COLO829 (cell line): ENCODE measurements at regions not wholly inside any gene's neighbourhood (a gene's known extent, or its start where the extent isn't known, plus 50 kb on each side); places are given as distances from the start of the nearest gene placed in this dataset.

Experiments used
- DNase-seq: peaks from one replicate; pipeline ENCODE4 v3.0.0; 2012; ENCODE audit warnings: low spot score

DNA sequence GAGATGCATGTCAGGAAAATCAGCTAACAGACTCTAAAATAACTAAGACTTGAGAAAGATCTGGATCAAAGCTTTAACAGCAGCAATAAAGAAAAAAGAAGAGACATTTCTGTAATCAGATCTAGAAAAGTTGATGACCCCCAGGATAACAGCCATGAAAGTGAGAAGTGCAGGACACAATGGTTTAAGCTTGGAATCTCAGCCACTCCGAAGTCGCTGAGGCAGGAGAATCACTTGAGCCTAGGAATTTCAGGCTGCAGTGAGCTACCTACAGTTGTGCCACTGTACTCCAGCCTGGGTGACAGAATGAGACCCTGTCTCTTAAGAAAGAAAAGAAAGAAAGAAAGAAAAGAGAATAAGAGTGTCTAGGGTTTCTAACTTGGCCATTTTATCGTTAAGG, 544.1 kb downstream of the CD83 start:
- no peak for DNase-seq

DNA sequence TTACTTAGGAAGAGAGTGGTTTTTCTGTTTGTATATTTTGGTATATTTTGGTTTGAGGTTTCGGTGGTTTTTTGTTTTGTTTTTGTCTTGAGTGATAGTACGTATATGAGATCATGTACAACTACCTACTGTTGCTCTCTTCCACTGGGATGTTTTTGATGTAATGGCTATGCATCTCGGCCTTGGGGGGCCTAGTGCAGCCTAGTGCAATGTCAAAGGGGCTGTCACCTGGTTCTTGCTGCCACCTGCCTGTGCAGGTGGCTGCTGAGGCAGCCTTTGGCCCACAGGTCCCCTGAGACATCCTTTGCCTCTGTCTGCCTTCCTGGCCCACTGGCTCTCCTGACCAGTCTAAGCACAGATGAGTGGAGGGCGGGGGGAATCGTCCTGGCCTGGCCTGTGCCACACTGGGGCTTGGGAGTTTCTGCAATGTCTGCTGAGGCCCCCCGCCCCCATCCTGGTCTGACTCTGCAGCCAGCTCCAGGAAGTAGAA, 546.6 kb downstream of the CD83 start:
- no peak for DNase-seq

GRCh38 chr6:14664621-14665315, 547.2 kb downstream of the CD83 start:
- DNase-seq: no peak

- no peak for DNase-seq
Observed at GRCh38 chr6:14665827-14666724, 548.5 kb downstream of the CD83 start.

GRCh38 chr6:14670806-14671205, 553.2 kb downstream of the CD83 start:
- no peak for DNase-seq

GRCh38 chr6:14671261-14671681, 553.7 kb downstream of the CD83 start:
- no peak for DNase-seq

- no peak for DNase-seq
Observed at GRCh38 chr6:14671937-14672336, 554.4 kb downstream of the CD83 start.

DNA sequence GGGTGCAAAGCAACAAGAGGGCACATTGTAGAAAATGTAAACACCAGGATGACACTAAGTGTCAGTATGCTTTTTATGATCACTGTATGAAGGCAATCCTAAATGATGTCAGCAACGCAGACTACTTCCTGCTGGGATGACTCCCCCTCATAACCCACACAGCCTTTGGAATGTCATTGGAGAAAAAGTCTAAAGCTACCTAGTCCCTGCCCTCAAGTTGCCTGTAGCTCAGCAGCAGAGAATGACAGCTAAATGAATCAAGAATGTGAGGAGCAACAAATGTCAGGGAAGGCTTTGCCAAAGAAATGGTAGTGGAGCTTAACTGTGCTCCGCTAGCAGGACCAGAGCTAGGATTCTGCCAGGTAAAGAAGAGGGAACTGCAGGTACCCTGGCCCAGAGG, 555.6 kb downstream of the CD83 start:
- no peak for DNase-seq

- DNase-seq: no peak
Observed at GRCh38 chr6:14674458-14674857, 556.9 kb downstream of the CD83 start.

DNA sequence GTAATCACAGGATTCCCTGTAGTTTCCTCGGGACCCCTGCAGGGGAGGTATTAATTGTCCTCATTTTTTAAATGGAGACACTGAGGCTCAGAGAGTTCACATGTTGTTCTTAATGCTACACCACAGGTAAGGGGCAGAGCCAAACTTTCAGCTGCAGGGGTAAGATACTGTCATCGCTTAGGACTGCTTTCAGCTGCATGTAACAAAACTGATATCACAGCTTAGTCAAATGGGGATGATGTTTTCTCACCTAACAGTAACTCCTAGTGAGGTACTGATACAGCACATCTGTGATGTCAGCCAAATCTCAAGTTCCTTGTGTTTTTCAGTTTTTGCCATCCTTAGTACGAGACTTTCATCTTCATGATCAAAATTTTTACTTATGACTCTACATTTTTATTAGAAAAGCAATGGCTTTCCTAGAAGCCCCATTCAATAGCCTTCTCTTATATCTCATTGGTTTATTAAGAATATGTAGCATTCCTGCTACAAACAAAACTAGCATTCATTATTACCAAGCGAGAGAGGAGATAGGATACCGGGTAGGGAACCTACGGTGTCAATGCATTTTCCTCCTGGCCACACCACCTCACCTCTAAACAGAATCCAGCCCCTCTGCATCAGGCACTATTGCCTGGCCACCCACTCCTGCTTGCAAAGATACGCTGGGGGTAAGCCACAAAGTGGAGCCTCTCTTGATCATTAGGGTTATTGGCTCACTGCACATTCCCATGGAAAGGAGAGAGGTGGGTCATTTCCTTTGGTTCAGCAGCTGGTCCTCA, 557.5 kb downstream of the CD83 start:
- DNase-seq: no peak

DNA sequence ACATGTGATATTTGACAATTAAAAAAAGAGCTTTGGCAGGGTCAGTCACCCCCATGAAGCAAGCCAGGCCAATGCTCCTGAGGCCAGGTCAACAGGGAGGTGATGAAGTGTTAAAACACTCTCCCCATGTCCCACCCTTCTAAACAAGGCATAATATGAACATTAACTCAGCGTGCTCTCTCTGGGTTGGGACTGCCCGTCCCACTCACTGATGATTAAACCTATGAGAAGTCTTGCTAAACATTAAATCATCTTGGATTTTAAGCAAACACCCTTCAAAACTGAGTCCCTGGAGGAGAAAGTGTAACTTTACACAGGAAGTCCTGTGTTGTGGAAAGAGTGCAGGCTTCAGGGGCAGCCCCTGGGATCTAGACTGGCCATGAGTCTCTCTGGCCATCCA, 558.5 kb downstream of the CD83 start:
- no peak for DNase-seq

DNA sequence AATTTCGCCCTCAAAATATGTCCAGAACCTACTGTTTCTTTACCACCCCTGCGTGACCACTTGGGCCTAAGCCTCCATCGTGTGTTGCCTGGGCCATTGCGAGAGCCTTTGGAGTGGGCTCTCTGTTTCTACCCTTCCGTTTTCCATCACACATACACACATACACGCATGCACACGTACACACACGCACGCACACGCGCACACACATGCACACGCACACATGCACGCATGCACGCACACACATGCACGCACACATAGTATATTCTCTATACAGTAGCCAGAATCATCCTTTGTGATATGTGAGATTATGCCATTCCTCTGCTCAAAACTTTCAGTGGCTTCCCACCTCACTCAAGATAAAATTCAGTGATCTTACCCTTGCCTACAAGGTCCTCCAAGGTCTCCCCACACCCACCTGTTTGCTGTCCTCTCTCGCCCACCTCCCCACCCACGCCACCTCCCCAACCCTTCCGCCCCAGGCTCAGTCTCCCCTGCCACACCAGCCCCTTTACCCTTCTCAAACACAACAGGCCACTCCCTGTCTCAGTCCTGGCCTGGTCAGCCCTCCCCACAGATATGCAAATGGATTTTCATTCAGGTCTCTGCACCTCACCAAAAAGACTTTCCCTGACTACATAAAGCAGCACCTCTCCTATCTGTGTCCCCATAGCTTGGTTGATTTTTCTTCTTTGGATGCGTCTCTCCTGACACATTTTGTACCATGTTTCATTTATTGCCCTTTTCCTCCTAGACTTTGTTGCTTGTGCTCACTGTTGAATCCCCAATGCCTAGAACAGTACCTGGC, 559.6 kb downstream of the CD83 start:
- no peak for DNase-seq

GRCh38 chr6:14681699-14682487, 564.0 kb upstream of the JARID2 start:
- no peak for DNase-seq

DNA sequence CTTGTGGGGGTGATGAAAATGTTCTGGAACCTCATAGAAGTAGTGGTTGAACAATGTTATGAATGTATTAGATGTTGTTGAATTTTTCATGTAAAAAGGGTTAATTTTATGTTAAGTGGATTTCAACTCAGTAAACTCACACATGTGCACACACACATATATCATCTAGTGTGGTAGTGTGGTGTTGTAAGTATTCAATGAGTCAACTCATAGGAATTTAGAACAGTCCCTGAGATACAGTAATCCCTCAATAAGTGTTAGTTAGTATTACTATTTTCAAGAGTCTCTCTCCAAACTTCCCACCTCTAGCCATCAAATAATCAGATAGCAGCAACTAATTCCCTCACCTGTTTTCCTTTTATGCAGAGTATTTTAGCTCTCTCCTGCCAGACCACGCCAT, 563.1 kb upstream of the JARID2 start:
- no peak for DNase-seq

DNA sequence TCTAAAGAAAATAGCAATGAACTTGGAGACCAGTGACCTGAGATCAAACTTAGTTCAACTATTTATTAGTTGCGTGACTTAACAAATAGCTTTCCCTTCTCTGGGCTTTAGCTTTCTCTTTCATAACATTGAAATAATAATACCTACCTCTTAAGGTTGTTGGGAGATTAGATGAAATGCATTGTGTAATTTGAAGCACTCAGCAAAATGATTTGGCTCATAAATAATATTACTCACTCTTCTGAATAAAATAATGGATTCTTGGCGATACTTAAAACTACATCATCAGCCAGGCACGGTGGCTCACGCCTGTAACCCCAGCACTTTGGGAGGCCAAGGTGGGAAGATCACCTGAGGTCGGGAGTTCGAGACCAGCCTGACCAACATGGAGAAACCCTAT, 556.2 kb upstream of the JARID2 start:
- no peak for DNase-seq

- no peak for DNase-seq
Observed at GRCh38 chr6:14690120-14691056, 555.5 kb upstream of the JARID2 start.

GRCh38 chr6:14692208-14692607, 553.7 kb upstream of the JARID2 start:
- DNase-seq: no peak

DNA sequence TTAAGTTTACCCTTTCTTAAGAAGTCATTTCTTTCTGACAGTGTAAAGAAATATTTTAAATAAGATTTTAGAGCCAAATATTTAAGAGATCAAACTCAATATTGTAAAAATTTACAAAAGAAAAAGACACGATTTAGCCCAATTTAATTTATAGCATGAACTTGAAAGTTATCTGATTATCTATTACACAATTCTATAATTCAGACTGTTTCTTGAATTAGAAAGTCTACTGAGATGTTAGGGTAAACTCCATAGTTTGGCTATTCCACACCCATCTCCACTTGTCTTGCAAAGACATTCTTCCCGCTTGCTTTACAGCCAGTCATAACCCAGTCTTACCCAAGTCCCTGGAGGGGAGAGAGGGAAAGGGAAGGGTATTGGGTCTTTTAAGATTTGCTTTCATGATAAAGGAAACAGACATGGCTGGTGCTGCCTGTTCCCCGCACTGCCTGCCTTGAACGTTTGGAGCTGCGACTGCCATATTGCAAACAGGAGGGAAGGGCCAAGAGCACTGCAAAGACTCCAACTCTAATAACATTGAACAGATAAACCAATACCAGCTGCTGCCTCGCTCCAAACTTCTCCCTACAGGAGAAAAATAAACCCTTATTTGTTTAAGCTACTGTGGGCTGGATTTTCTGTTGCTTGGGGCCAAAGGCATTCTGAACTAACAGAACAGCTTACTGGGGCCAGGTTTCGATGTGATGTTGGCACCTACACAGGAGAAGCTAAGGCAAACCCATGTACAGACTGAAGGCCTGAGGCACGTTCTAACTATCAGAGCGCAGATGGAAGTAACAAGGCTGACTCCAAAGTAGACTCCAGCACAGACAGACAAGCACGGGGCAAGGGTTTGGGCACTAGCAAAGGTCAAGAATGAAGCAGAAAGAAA, 552.3 kb upstream of the JARID2 start:
- no peak for DNase-seq

DNA sequence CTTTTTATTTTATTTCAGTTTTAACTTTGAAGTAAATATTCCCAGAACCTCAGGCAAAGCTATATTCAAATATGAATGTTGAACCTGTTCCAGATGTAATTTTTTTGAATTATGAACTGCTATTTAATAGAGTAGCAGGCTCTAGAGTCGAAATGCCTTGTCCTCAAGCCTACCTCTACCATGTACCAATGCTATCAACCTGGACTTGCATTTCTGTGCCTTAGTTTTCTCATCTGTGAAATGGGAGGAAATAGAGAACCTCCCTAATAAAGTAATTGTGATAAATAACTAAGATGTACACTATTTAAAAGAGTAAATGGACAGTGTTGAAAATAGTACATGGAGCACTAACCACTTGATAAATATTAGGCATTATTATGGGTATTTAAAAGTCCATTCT, 551.6 kb upstream of the JARID2 start:
- no peak for DNase-seq
